ENCODE measurements at regions not wholly inside any gene's neighbourhood (a gene's known extent, or its start where the extent isn't known, plus 50 kb on each side); places are given as distances from the start of the nearest gene placed in this dataset.

- intact Hi-C loops (cut with micrococcal nuclease; ENCODE audit: unreplicated experiment): no loop called here
- H3K9me3 ChIP-seq (ENCODE audit: low read length): no peaks in the 10 kb centered on the region
- no peaks in the 10 kb centered on the region for H4K20me1 ChIP-seq (ENCODE audit: insufficient read depth, low read length)
- ATAC-seq (no peak), FAIRE-seq (no peak), DNase-seq (ENCODE audit: low spot score) (no peak)
- no peak overlapping the region for H3K4me3 ChIP-seq (replicated peaks in 1 of 3; ENCODE audit: insufficient read depth in 1 of 3, low read depth in 2 of 3, low read length in 3 of 3)
- no TSS peak for BruUV-seq (replicated peaks)
- TF ChIP-seq ZNF614 (CRISPR knock-in tag; IDR thresholded peaks at IDR 0.05; ENCODE audit: borderline replicate concordance) (no peak), RBM39 (IDR thresholded peaks at IDR 0.05; ENCODE audit: low read depth, low read length, poor library complexity, severe bottlenecking) (no peak), RFX1 (IDR thresholded peaks at IDR 0.05) (no peak), TFE3 (CRISPR knock-in tag; IDR thresholded peaks at IDR 0.05) (no peak), ASH2L (IDR thresholded peaks at IDR 0.05; ENCODE audit: insufficient read length, low read depth, low read length) (no peak), ZSCAN30 (CRISPR knock-in tag; IDR thresholded peaks at IDR 0.05) (no peak), HNRNPLL (IDR thresholded peaks at IDR 0.05; ENCODE audit: low read depth, low read length, poor library complexity, severe bottlenecking) (no peak), ZNF44 (CRISPR knock-in tag; IDR thresholded peaks at IDR 0.05) (no peak), RXRB (CRISPR knock-in tag; IDR thresholded peaks at IDR 0.05; ENCODE audit: borderline replicate concordance) (no peak), ZNF264 (CRISPR knock-in tag; IDR thresholded peaks at IDR 0.05) (no peak), FOXA1 (IDR thresholded peaks at IDR 0.05) (no peak), FOXA1 (CRISPR knock-in tag; IDR thresholded peaks at IDR 0.05) (no peak), SAFB2 (CRISPR knock-in tag; IDR thresholded peaks at IDR 0.05; ENCODE audit: borderline replicate concordance, low read depth) (no peak), REST (IDR thresholded peaks at IDR 0.05; ENCODE audit: borderline replicate concordance in 1 of 2, low read depth in 1 of 2, low read length in 2 of 2) (no peak), ZFP41 (CRISPR knock-in tag; IDR thresholded peaks at IDR 0.05; ENCODE audit: borderline replicate concordance) (no peak), MEF2D (CRISPR knock-in tag; IDR thresholded peaks at IDR 0.05) (no peak), KDM1A (CRISPR knock-in tag; IDR thresholded peaks at IDR 0.05) (no peak)
- in situ Hi-C loops (cut with HindIII; ENCODE audit: extremely low pct_ligation_motif_present, low pct_unique_long_range_greater_than_20kb): no loop called here
- no peak overlapping the region for H3K4me2 ChIP-seq (ENCODE audit: low read depth, low read length)
- H3K27ac ChIP-seq (ENCODE audit: extremely low read length, insufficient read depth, low read length): no peak overlapping the region
- no peak overlapping the region for H2AFZ ChIP-seq (ENCODE audit: low read length)
- no peaks in the 10 kb centered on the region for H3K27me3 ChIP-seq (ENCODE audit: control insufficient read depth in 1 of 2, insufficient read depth in 2 of 2, low read length in 2 of 2)
- no peaks in the 10 kb centered on the region for H3K36me3 ChIP-seq (replicated peaks in 1 of 2; ENCODE audit: control insufficient read depth in 1 of 2, insufficient read depth in 2 of 2, low read length in 2 of 2)
- WGBS (ENCODE audit: low lambda C conversion rate): 0% methylated on average over 4 of the region's 4 CpGs
- no peaks in the 10 kb centered on the region for H3K79me2 ChIP-seq (ENCODE audit: insufficient read depth, low read length)
- H3K4me1 ChIP-seq (ENCODE audit: insufficient read depth, low read length): no peaks in the 10 kb centered on the region
- no peak overlapping the region for H3K9ac ChIP-seq (ENCODE audit: insufficient read depth, low read depth, low read length)
- POLR2A ChIA-PET: no interaction called here
- CTCF ChIA-PET (ENCODE audit: low intra/inter-chr PET ratio, low total read pairs): no interaction called here
Observed at GRCh38 chr4:122053186-122053585, 98.9 kb upstream of the BLTP1 start.

Data from HepG2 (cell line).